Kidney (tissue), 13 donors: ENCODE measurements at regions not wholly inside any gene's neighbourhood (a gene's known extent, or its start where the extent isn't known, plus 50 kb on each side); places are given as distances from the start of the nearest gene placed in this dataset.

ENCODE experiments used
- DNase-seq, 5 donors: peaks; one replicate each; pipeline ENCODE4 v3.0.0-alpha.2; 2013 to 2020
- FAIRE-seq: peaks from 2 replicates; lab custom pipeline; 2012; peaks lifted over from hg19 to GRCh38; lab: Jason Lieb, UNC
- H3K27ac ChIP-seq, 2 donors: one replicate each; pipeline ENCODE4 v1.7.0; 2013; ENCODE audit warnings: low read depth in 2 of 2, low read length in 2 of 2, inconsistent platforms in 1 of 2
- H3K27me3 ChIP-seq: one replicate; pipeline ENCODE4 v1.7.1; 2013; ENCODE audit warnings: low read length, inconsistent platforms; ENCODE audit not compliant: control insufficient read depth, insufficient read depth
- H3K36me3 ChIP-seq, 3 donors: one replicate each; pipeline versions ENCODE4 v1.7.0 to v1.7.1; 2013; ENCODE audit warnings: low read length in 3 of 3, control low read depth in 1 of 3, inconsistent platforms in 1 of 3; ENCODE audit not compliant: insufficient read depth in 3 of 3, control insufficient read depth in 2 of 3
- H3K4me1 ChIP-seq, 3 donors: one replicate each; pipeline versions ENCODE4 v1.7.0 to v1.7.1; 2013; ENCODE audit warnings: low read length in 3 of 3, inconsistent platforms in 1 of 3, low read depth in 1 of 3; ENCODE audit not compliant: control insufficient read depth in 2 of 3, insufficient read depth in 2 of 3
- H3K4me3 ChIP-seq, 3 donors: one replicate each; pipeline versions ENCODE4 v1.7.0 to v1.8.1; 2013; ENCODE audit warnings: low read length in 3 of 3, control low read depth in 1 of 3, inconsistent platforms in 1 of 3
- H3K9ac ChIP-seq, 3 donors: one replicate each; pipeline versions ENCODE4 v1.7.0 to v1.7.1; 2013; ENCODE audit warnings: low read length in 3 of 3, control low read depth in 1 of 3, inconsistent platforms in 1 of 3
- H3K9me3 ChIP-seq, 3 donors: one replicate each; pipeline versions ENCODE4 v1.7.0 to v1.7.1; 2013; ENCODE audit warnings: low read length in 3 of 3, control low read depth in 1 of 3, inconsistent platforms in 1 of 3; ENCODE audit not compliant: control insufficient read depth in 2 of 3, insufficient read depth in 1 of 3
- intact Hi-C: fragments of 100-400 bp; cut with DNase I; formaldehyde crosslinking; loops from one replicate; pipeline ENCODE4 v1.11.1; 2022
- TF ChIP-seq, protein P1 (sequence below): IDR thresholded peaks from 3 replicates; pipeline ENCODE4 v1.5.1; 2012; ENCODE audit warnings: mild to moderate bottlenecking, moderate library complexity, borderline replicate concordance; ENCODE audit not compliant: insufficient read depth; ENCODE audit errors: extremely low read depth
- donor health status: control.
- donor health status: control.
- donor health status: control.
- donor health status: control.
- donor health status: control.
- donor health status: DM: yes; HTN: yes; CAD: no.
- donor health status: Normal renal cell carcinoma (clear cell type).

GRCh38 chr5:54646356-54647101 lies 129.0 kb downstream of the SNX18 start:
- Histone ChIP-seq H3K27ac (peak overlapping the region; percentile 58 to 66), H3K9ac (no peak overlapping the region), H3K9me3 (no peaks in the 10 kb centered on the region), H3K4me3 (no peak overlapping the region), H3K27me3 (no peaks in the 10 kb centered on the region), H3K4me1 (peaks cover 7 to 23% (median 14%) of the 10 kb centered on the region in 3 donors), H3K36me3 (no peaks in the 10 kb centered on the region)
- intact Hi-C loops = no loop called here
- no peak for FAIRE-seq
- TF ChIP-seq, protein P1, sequence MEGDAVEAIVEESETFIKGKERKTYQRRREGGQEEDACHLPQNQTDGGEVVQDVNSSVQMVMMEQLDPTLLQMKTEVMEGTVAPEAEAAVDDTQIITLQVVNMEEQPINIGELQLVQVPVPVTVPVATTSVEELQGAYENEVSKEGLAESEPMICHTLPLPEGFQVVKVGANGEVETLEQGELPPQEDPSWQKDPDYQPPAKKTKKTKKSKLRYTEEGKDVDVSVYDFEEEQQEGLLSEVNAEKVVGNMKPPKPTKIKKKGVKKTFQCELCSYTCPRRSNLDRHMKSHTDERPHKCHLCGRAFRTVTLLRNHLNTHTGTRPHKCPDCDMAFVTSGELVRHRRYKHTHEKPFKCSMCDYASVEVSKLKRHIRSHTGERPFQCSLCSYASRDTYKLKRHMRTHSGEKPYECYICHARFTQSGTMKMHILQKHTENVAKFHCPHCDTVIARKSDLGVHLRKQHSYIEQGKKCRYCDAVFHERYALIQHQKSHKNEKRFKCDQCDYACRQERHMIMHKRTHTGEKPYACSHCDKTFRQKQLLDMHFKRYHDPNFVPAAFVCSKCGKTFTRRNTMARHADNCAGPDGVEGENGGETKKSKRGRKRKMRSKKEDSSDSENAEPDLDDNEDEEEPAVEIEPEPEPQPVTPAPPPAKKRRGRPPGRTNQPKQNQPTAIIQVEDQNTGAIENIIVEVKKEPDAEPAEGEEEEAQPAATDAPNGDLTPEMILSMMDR = no peak
- peak; percentile 59 to 93 (median 68) for DNase-seq

GRCh38 chr5:54645882-54646355 lies 128.4 kb downstream of the SNX18 start:
- TF ChIP-seq, protein P1 = no peak
- H3K4me1 ChIP-seq = peaks cover 7 to 23% (median 14%) of the 10 kb centered on the region in 3 donors
- H3K4me3 ChIP-seq = no peak overlapping the region
- no peaks in the 10 kb centered on the region for H3K9me3 ChIP-seq
- intact Hi-C loops = no loop called here
- H3K36me3 ChIP-seq = no peaks in the 10 kb centered on the region
- no peak overlapping the region for H3K9ac ChIP-seq
- no peak for FAIRE-seq
- no peaks in the 10 kb centered on the region for H3K27me3 ChIP-seq
- no peak for DNase-seq
- H3K27ac ChIP-seq = peak overlapping the region; percentile 58 to 66

- Histone ChIP-seq H3K9me3 (no peaks in the 10 kb centered on the region), H3K27ac (no peak overlapping the region), H3K36me3 (no peaks in the 10 kb centered on the region), H3K27me3 (no peaks in the 10 kb centered on the region), H3K4me3 (no peak overlapping the region), H3K4me1 (peaks cover 7 to 23% (median 14%) of the 10 kb centered on the region in 3 donors), H3K9ac (no peak overlapping the region)
- intact Hi-C loops = no loop called here
- FAIRE-seq = no peak
- DNase-seq = no peak
- TF ChIP-seq, protein P1 = no peak
Observed at GRCh38 chr5:54644226-54644625, 126.7 kb downstream of the SNX18 start.
